Fibroblast of peridontal ligament (primary cell): ENCODE measurements at regions not wholly inside any gene's neighbourhood (a gene's known extent, or its start where the extent isn't known, plus 50 kb on each side); places are given as distances from the start of the nearest gene placed in this dataset.
A peak's percentile ranks its signal among the peaks of the same experiment; 100 is the strongest.
"Not testable (repeated sequence)": the region's sequence is repeated elsewhere in the genome, so short reads cannot be mapped to it uniquely, and the experiment has no call there.

Source experiments
- DNase-seq: peaks from one replicate; pipeline ENCODE4 v3.0.0-alpha.2; 2010; ENCODE audit errors: extremely low read depth

DNA sequence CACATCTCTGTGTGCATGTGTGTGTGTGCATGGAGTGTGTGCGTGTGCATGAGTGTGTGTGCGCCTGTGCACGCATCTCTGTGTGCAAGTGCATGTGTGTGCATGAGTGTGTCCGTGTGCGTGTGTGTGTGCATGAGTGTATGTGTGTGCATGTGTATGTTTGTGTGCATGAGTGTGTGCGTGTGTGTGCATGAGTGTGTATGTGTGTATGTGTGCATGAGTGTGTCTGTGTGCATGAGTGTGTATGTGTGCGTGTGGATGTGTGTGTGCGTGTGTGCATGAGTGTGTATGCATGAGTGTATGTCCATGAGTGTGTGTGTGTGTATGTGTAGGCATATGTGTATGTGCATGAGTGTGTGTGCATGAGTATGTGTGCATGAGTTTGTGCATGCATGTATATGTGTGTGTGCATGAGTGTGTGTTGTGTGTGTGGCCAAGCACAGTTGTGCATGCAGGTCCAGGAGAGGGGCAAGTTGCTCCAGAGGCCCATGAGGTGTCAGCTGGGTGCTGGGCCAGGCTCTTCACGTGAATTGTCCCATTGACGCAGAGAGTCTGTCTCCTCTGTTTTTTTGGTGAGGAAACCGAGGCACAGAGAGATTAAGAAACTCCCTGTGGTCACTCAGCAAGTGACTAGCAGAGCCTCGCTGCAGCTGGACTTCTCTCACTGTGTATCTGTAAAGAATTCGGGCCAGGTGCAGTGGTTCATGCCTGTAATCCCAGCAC, 75.5 kb downstream of the ASB1 start:
- no peak for DNase-seq

DNA sequence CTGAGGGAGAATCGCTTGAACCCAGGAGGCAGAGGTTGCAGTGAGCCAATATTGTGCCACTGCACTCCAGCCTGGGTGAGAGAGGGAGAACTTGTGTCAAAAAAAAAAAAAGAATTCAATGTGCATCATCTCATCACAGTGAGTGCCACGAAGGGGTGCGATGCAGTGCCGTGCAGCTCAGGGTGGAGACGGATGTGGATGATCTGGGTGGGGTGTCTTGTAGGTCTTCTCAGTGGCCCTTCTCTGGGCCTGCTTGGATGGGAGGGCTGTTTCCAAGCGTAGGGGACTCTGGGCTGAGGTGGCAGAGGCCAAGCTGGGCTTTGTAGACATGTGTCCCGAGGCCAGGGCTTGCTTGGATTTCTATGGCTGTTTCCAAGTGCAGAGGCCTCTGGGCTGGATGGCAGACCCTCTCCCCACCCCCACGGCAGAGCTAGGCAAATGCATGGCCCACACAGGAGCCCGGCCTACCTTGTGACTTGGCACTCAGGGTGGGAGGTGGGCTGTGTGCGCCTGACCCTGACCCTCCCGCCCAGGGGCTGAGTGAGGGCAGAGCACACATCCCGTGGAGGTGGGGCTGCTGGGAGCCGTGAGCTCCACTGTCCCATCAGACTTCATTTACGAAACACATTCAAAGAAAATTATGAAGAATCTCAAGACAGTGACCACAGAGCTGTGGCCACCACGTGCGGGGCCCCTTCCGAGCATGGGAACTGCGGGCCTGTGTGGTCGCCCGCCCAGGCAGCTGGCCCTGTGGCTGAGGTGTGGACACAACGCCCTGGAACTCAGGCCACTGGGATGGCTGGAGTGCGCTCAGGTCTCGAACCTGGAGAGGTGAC, 76.4 kb downstream of the ASB1 start:
- no peak for DNase-seq

DNA sequence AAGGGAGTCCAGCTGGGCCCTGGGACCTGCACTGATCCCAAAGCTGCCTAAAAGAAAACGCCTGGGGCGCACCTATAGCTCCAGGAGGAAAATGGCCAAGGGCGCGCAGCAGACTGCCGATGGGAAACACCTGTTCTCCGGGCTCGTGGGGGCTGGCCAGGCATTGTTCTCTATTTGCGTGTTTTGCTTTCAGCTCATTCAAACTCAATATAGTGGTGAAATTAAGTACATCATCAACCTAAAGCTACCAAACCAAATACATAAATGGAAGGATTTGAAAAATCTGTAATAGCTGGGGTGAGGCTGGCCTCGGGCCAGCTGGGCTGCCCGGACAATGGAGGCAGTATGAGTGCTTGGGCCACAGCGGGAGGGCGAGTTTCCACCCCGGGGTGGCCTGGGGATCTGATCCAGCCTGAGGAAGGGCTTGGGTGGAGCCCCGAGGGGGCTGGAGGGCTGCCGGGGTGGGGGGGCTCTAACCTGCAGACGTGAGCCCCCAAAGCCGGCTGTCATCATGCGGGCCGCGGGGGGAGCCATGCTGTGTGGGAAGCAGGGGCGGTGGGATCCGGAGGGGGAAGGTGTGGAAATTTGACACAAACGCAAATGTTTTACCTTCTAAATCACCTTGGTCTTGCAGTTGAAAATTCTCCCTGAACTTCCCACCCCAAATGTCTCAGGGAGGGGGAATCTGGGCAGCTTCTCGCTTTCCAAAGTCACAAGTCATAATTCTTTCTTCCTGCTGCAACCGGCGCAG, 77.6 kb downstream of the ASB1 start:
- DNase-seq = no peak

GRCh38 chr2:238505119-238505891, 78.6 kb downstream of the ASB1 start:
- no peak for DNase-seq

DNA sequence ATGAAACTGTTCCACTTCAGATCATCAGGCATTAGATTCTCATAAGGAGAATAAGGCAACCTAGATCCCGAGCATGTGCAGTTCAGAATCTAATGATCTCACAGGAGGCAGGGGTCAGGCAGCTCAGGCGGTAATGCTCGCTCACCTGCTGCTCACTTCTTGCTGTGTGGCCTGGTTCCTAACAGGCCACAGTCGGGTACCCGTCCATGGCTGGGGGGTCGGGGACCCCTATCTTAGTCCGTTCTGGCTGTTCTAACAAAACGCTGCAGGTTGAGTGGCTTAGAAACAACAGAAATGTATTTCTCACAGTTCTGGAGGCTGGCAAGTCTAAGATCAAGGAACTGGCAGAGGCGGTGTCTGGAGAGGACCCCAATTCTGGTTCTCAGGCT, 79.2 kb downstream of the ASB1 start:
- no peak for DNase-seq

DNA sequence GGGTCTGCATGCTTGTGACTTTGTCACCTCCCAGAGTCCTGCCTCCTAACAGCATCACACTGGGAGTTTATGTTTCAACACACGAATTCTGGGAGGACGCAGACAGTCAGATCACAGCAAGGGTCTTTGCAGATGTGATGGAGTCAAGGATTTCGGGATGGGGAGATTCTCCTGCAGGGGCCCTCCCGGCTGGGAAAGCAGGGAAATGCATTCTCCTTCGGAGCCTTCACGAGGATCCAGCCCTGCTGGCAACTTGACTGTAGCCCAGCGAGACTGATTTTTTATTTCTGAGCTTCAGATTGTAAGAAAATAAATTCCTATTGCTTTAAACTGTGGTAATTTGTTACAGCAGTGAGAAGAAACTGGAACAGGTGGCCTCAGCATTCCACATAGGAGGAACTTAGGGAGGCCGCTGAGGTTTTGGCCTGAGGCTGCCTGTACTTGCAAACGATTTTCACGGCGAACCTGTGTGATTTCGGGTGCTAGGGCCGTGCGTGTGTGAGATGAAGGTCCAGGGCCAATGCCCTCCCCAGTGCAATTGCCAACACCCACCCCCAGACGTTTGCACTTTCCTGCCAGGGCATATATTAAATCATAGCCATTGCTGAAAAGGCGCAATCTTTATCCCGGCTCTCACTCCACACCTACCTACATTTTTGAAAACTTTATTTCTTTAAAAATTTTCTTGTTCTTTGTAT, 79.8 kb downstream of the ASB1 start:
- DNase-seq = no peak

DNA sequence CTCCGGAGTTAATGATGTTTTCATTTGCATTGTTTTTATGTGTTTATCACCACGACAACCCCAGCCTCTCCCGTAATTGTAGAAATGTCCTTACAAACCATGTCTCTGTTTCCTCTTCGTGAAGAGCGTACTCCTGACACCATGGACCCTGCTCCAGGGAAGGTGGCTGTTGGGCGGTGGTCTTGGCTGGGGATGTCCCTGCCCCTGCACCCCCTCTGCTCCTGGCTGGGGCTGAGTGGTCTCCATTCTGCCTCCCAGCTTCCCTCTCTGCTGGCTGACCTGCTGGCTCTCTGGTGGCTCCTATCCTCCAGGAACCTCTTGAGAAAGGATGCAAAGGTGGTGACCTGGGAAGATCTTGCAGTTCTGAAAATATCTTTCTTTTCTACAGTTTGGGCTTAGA, 81.1 kb downstream of the ASB1 start:
- DNase-seq = no peak

GRCh38 chr2:238509151-238509835, 82.6 kb downstream of the ASB1 start:
- DNase-seq = no peak

GRCh38 chr2:238509903-238510302, 83.2 kb downstream of the ASB1 start:
- no peak for DNase-seq

GRCh38 chr2:238510911-238511613, 84.3 kb downstream of the ASB1 start:
- DNase-seq = no peak

GRCh38 chr2:238511614-238511950, 84.9 kb downstream of the ASB1 start:
- DNase-seq = no peak

- no peak for DNase-seq
Observed at GRCh38 chr2:238512247-238512867, 85.6 kb downstream of the ASB1 start.

DNA sequence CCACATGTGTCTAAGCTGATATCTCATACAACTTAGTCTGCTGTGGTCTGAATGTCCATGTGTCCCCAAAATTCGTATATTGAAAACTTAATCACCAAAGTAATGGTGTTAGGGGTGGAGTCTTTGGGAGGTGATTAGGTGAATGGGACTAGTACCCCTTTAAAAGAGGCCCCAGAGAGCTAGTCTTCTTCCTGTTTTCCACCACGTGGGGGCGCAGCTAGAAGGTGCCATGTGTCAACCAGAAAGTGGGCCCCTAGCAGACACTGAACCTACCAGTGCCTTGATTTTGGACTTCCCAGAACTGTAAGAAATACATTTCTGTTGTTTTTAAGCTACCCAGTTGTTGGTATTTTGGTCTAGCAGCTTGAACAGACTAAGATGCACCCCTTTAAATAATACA, 86.6 kb downstream of the ASB1 start:
- peak; percentile 47 for DNase-seq

- DNase-seq = not testable (repeated sequence)
Observed at GRCh38 chr2:238514024-238514423, 87.3 kb downstream of the ASB1 start.

DNA sequence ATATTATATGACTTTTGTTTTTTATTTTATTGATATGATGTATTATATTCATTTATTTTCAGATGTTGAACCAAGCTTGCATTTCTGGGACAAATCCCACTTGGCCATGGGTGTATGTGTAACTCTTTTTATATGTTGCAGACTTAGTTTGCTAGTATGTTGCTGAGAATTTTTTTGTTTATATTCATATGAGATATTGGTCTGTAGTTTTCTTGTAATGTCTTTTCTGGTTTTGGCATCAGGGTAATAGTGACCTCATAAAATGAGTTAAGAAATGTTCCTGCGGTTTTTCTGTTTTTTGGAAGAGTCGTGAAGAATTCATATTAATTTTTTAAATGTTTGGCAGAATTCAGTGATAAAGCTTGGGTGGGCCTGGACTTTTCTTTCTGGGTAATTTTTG, 88.7 kb downstream of the ASB1 start:
- no peak for DNase-seq

DNA sequence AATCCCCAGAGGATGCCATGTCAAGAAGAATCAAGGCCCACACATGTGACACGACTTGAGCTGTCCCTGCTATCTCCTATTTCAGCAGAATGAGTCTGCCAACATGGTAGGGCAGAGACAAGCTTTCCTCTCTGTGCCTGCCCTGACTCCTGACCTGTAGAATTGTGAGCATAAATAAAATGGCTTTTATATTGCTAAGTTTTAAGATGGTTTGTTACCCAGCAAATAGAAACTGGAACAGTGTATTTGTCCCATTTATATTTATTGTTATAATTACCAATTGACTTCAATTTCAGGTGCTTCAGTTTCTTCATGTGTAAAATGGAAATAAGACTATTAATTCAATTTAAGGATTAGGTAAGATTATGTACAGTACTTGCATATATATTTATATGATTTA, 90.5 kb downstream of the ASB1 start:
- DNase-seq = no peak

- DNase-seq = peak; percentile 38
Observed at GRCh38 chr2:238518172-238518820, 91.6 kb downstream of the ASB1 start.

DNA sequence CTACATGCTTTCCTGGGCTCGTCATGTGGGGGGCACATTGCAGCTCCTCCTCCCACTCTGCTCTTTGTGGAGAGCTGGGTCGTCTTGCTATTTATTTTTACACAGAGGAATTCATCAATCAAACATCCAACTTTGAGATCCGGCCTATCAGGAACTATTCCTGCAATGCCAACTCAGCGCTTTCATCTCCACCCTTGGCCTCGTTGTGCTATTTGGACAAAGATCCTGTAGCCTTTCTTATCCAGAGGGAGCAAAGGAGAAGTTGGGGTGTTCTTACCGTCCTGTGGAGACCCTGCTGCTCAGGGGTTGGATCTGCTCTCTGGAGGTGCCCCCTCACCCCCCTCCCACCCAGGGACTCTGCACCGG, 92.1 kb downstream of the ASB1 start:
- no peak for DNase-seq

- DNase-seq = no peak
Observed at GRCh38 chr2:238520359-238520886, 93.7 kb downstream of the ASB1 start.
